Hepatocyte (in vitro differentiated cells): ENCODE measurements at regions not wholly inside any gene's neighbourhood (a gene's known extent, or its start where the extent isn't known, plus 50 kb on each side); places are given as distances from the start of the nearest gene placed in this dataset.

Experiments used
- DNase-seq: peaks from one replicate; pipeline ENCODE4 v3.0.0-alpha.2; 2016; ENCODE audit warnings: low spot score
- H2AFZ ChIP-seq: fragments of 200-600 bp; sonication (generic); 2 replicates; pipeline ENCODE4 v1.6.0; 2016; ENCODE audit warnings: antibody characterized with exemption, mild to moderate bottlenecking
- H3K27ac ChIP-seq: fragments of 200-600 bp; sonication (generic); 2 replicates; pipeline ENCODE4 v1.5.1; 2016; ENCODE audit warnings: mild to moderate bottlenecking
- H3K27me3 ChIP-seq: fragments of 200-600 bp; sonication (generic); 2 replicates; pipeline ENCODE4 v1.6.1; 2016
- H3K36me3 ChIP-seq: fragments of 200-600 bp; sonication (generic); replicated peaks from 2 replicates; pipeline ENCODE4 v1.5.1; 2016; ENCODE audit warnings: low read depth; ENCODE audit not compliant: insufficient read depth
- H3K4me1 ChIP-seq: fragments of 200-600 bp; sonication (generic); 2 replicates; pipeline ENCODE4 v1.5.1; 2016; ENCODE audit warnings: mild to moderate bottlenecking, moderate library complexity; ENCODE audit not compliant: insufficient read depth
- H3K4me2 ChIP-seq: fragments of 200-600 bp; sonication (generic); 2 replicates; pipeline ENCODE4 v1.6.0; 2016
- H3K4me3 ChIP-seq: fragments of 200-600 bp; sonication (generic); 2 replicates; pipeline ENCODE4 v1.5.1; 2016; ENCODE audit warnings: mild to moderate bottlenecking
- H3K79me2 ChIP-seq: fragments of 200-600 bp; sonication (generic); 2 replicates; pipeline ENCODE4 v1.6.0; 2017; ENCODE audit warnings: mild to moderate bottlenecking
- H3K9me2 ChIP-seq: fragments of 200-600 bp; sonication (generic); replicated peaks from 2 replicates; pipeline ENCODE4 v1.6.0; 2017; ENCODE audit warnings: mild to moderate bottlenecking; ENCODE audit not compliant: insufficient read depth
- H3K9me3 ChIP-seq: fragments of 200-600 bp; sonication (generic); 2 replicates; pipeline ENCODE4 v1.5.1; 2016; ENCODE audit warnings: low read depth, mild to moderate bottlenecking
- H4K20me1 ChIP-seq: fragments of 200-600 bp; sonication (generic); 2 replicates; pipeline ENCODE4 v1.6.0; 2016; ENCODE audit warnings: mild to moderate bottlenecking; ENCODE audit not compliant: insufficient read depth, poor library complexity, severe bottlenecking
- EZH2 ChIP-seq: fragments of 200-600 bp; sonication (generic); IDR thresholded peaks from 2 replicates; pipeline ENCODE4 v1.6.1; 2016; ENCODE audit warnings: antibody characterized with exemption, mild to moderate bottlenecking, borderline replicate concordance
- EZH2phosphoT487 ChIP-seq: fragments of 200-600 bp; sonication (generic); IDR thresholded peaks from one replicate; pipeline ENCODE4 v1.6.1; 2018; ENCODE audit warnings: antibody characterized with exemption, mild to moderate bottlenecking, low read depth, moderate library complexity; ENCODE audit not compliant: unreplicated experiment, severe bottlenecking
- WGBS: methylation state at CpG from one replicate; pipeline ENCODE4 v1.1.6; 2016; ENCODE audit warnings: low lambda C conversion rate; ENCODE audit errors: missing lambda C conversion rate; 5-methylcytosine and 5-hydroxymethylcytosine counted together
- TF ChIP-seq, protein P1 (sequence below): fragments of 200-600 bp; sonication (generic); IDR thresholded peaks from 2 replicates; pipeline ENCODE4 v1.5.1; 2016; ENCODE audit warnings: antibody characterized with exemption, mild to moderate bottlenecking; ENCODE audit not compliant: poor library complexity

DNA sequence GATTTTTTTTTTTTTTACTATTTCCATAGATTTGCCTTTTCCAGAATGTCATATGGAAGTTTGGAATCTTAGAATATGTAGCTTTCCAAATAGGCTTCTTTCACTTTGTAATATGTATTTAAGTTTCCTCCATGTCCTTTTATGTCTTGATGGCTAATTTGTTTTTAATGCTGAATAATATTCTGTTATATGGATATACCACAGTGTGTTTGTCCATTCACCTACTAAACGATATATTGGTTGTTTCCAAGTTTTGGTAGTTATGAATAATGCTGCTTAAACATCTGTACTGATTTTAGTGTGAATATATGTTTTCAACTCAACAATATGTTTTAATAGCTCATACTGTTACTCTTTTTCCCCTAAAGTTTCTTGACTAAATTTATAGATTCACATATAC is 669.8 kb upstream of the PCDH15 start:
- 78% methylated on average over 1 of the region's 1 CpG for WGBS
- no peak overlapping the region for H3K4me3 ChIP-seq
- H2AFZ ChIP-seq, result no peak overlapping the region
- H3K27me3 ChIP-seq, result no peaks in the 10 kb centered on the region
- H3K27ac ChIP-seq, result no peak overlapping the region
- H4K20me1 ChIP-seq, result no peaks in the 10 kb centered on the region
- H3K79me2 ChIP-seq, result no peaks in the 10 kb centered on the region
- no peak overlapping the region for H3K4me2 ChIP-seq
- no peaks in the 10 kb centered on the region for H3K36me3 ChIP-seq
- TF ChIP-seq EZH2phosphoT487 (no peak), EZH2 (no peak)
- TF ChIP-seq, protein P1, sequence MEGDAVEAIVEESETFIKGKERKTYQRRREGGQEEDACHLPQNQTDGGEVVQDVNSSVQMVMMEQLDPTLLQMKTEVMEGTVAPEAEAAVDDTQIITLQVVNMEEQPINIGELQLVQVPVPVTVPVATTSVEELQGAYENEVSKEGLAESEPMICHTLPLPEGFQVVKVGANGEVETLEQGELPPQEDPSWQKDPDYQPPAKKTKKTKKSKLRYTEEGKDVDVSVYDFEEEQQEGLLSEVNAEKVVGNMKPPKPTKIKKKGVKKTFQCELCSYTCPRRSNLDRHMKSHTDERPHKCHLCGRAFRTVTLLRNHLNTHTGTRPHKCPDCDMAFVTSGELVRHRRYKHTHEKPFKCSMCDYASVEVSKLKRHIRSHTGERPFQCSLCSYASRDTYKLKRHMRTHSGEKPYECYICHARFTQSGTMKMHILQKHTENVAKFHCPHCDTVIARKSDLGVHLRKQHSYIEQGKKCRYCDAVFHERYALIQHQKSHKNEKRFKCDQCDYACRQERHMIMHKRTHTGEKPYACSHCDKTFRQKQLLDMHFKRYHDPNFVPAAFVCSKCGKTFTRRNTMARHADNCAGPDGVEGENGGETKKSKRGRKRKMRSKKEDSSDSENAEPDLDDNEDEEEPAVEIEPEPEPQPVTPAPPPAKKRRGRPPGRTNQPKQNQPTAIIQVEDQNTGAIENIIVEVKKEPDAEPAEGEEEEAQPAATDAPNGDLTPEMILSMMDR, result no peak
- no peaks in the 10 kb centered on the region for H3K4me1 ChIP-seq
- DNase-seq, result no peak
- no peaks in the 10 kb centered on the region for H3K9me3 ChIP-seq
- H3K9me2 ChIP-seq, result no peaks in the 10 kb centered on the region

DNA sequence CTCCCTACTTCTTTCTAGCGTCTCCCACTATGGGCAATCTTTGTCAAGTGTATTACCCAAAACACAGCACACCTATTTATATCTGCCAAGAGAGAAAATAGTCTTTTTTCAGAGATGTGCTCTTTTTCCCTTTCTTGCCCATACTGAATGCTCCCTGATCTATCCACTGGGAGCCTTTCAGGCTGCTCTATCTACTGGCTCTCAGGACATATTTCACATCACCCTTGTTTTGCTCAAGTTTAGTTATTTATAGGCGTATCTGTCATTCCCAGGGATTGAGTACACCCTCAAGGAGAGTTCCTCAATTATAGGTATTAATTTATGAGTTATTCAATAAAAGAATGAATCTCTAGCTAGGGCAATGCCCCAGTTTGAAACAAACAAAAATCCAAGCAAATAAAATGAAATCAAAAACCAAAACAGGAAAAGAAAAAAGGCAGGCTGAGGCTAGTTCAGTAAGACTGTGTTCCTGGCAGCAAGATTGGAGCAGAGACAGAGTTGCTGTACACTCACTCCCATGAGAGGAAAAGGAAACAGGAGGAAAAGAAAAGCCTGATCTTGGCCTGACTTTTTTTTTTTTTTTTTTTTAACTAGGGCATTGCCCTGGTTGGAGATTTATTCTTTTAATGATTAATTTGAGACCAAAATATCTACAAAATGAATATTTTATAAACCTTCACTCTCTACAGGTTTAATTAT is 665.9 kb upstream of the PCDH15 start:
- TF ChIP-seq, protein P1, result no peak
- TF ChIP-seq EZH2 (no peak), EZH2phosphoT487 (no peak)
- Histone ChIP-seq H2AFZ (no peak overlapping the region), H3K27me3 (no peaks in the 10 kb centered on the region), H3K4me1 (no peaks in the 10 kb centered on the region), H3K9me3 (no peaks in the 10 kb centered on the region), H3K4me2 (no peak overlapping the region), H3K4me3 (no peak overlapping the region), H3K27ac (no peak overlapping the region), H4K20me1 (no peaks in the 10 kb centered on the region), H3K79me2 (no peaks in the 10 kb centered on the region), H3K36me3 (no peaks in the 10 kb centered on the region), H3K9me2 (no peaks in the 10 kb centered on the region)
- 89% methylated on average over 2 of the region's 2 CpGs for WGBS
- no peak for DNase-seq

DNA sequence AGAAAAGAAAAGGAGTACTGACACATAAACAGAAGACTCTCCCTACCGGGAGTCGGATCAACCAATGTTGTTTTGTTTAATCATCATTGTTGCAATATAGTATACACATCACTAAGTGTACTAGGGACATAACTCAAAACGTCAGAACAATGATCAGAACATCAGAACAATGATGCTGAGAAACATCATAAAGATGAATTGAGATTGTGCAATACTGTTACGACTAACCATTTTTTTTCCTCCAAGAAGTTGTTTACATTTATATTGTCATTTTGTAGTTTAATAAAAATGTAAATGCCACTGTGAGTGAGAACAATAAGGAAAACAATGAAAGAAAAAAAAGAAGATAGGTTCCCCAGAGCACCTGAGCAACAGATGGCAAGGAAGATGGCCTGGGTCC is 663.1 kb upstream of the PCDH15 start:
- no peak for DNase-seq
- H3K4me1 ChIP-seq, result no peaks in the 10 kb centered on the region
- H3K4me2 ChIP-seq, result no peak overlapping the region
- H3K27ac ChIP-seq, result no peak overlapping the region
- no peaks in the 10 kb centered on the region for H3K9me3 ChIP-seq
- no peaks in the 10 kb centered on the region for H3K79me2 ChIP-seq
- H3K4me3 ChIP-seq, result no peak overlapping the region
- no peak for TF ChIP-seq EZH2
- TF ChIP-seq, protein P1, result no peak
- TF ChIP-seq EZH2phosphoT487, result no peak
- H3K9me2 ChIP-seq, result no peaks in the 10 kb centered on the region
- H2AFZ ChIP-seq, result no peak overlapping the region
- no peaks in the 10 kb centered on the region for H3K36me3 ChIP-seq
- H3K27me3 ChIP-seq, result no peaks in the 10 kb centered on the region
- 78% methylated on average over 4 of the region's 4 CpGs for WGBS
- no peaks in the 10 kb centered on the region for H4K20me1 ChIP-seq

DNA sequence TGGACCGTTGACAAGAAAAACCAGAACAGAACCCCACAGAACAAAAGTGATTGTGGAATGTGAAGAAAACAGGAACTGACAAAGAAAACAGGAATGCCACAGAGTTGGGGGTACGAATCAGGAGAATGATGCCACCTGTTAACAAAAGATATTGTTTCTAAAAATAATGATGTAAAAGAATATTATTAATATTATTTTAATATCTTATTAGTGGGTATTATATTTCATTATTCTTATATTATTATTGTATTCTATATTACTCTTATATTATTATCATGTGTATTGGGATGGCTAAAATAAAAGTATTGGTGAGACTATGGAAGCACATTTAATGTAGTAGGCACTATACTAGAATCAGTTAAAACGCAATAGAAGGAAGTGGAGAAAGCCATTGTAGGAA is 659.0 kb upstream of the PCDH15 start:
- Histone ChIP-seq H3K4me2 (no peak overlapping the region), H2AFZ (no peak overlapping the region), H3K79me2 (no peaks in the 10 kb centered on the region), H3K27me3 (no peaks in the 10 kb centered on the region), H3K4me1 (no peaks in the 10 kb centered on the region), H3K9me3 (no peaks in the 10 kb centered on the region), H3K36me3 (no peaks in the 10 kb centered on the region), H3K9me2 (no peaks in the 10 kb centered on the region), H3K27ac (no peak overlapping the region), H3K4me3 (no peak overlapping the region), H4K20me1 (no peaks in the 10 kb centered on the region)
- WGBS, result 89% methylated on average over 3 of the region's 3 CpGs
- DNase-seq, result no peak
- TF ChIP-seq EZH2phosphoT487, result no peak
- no peak for TF ChIP-seq EZH2
- TF ChIP-seq, protein P1, result no peak
